ENCODE measurements at regions not wholly inside any gene's neighbourhood (a gene's known extent, or its start where the extent isn't known, plus 50 kb on each side); places are given as distances from the start of the nearest gene placed in this dataset.

DNA sequence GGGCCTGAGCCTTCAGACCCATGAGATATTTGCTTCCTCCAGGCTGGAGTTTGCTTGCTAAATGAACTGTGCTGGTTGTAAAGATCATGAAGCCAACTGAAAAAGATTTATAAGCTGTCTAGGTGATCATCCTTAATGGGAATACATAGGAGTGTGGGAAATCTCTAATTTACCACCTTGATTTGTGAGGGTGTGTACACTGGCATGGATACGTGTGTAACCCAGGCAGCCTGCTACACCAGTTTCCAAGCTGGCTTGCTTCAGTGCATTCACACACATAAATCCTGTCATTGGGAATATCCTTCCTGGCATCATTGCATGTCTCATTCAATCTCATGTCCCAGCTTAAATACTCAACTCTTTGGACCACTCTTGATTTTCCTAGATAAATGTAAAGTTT is 57.6 kb upstream of the GNG12 start:
- no peaks in the 10 kb centered on the region for H3K36me3 ChIP-seq (ENCODE audit: control insufficient read depth in 2 of 2, insufficient read depth in 2 of 2, low read length in 1 of 2)
- H3K27me3 ChIP-seq (replicated peaks in 1 of 2; ENCODE audit: control insufficient read depth in 2 of 2, insufficient read depth in 2 of 2, low read length in 1 of 2) = no peaks in the 10 kb centered on the region
- no TSS peak for BruUV-seq (replicated peaks)
- no peak overlapping the region for H3K4me3 ChIP-seq
- SMC1A ChIA-PET (ENCODE audit: uncharacterized antibody, unreplicated experiment) = interaction anchor here (0.8 to 1.3 kb wide), 3 partner anchors 11 to 1570 kb away, joined by 3 to 4 read pairs (median 4); no protein-coding TSS in a partner anchor
- H3K4me2 ChIP-seq (ENCODE audit: control insufficient read depth, insufficient read depth) = no peak overlapping the region
- RAD21 ChIA-PET (ENCODE audit: unreplicated experiment) = no interaction called here
- H3K27ac ChIP-seq (ENCODE audit: control insufficient read depth, insufficient read depth) = no peak overlapping the region
- DNase-seq (ENCODE audit: low read depth, low spot score) (no peak), FAIRE-seq (no peak), ATAC-seq (no peak)
- POLR2A ChIA-PET = no interaction called here
- no peaks in the 10 kb centered on the region for H3K9me3 ChIP-seq (replicated peaks; ENCODE audit: control insufficient read depth, insufficient read depth, low read length)
- intact Hi-C loops (cut with micrococcal nuclease; ENCODE audit: unreplicated experiment) (no loop called here), in situ Hi-C loops (cut with MboI) (no loop called here)
- CTCF ChIA-PET = no interaction called here
- no peak overlapping the region for H2AFZ ChIP-seq (ENCODE audit: control insufficient read depth, low read depth, low read length)
- no peaks in the 10 kb centered on the region for H4K20me1 ChIP-seq (ENCODE audit: control insufficient read depth, insufficient read depth)
- H3K9ac ChIP-seq (ENCODE audit: control insufficient read depth, insufficient read depth, low read length) = no peak overlapping the region
- H3K4me1 ChIP-seq (ENCODE audit: control insufficient read depth, insufficient read depth, low read length) = no peaks in the 10 kb centered on the region
- WGBS (ENCODE audit: insufficient coverage, insufficient replicate concordance, low lambda C conversion rate, missing lambda C conversion rate) = 50% methylated on average over 1 of the region's 1 CpG
- no peaks in the 10 kb centered on the region for H3K79me2 ChIP-seq (ENCODE audit: control insufficient read depth, insufficient read depth, low read length)
- TF ChIP-seq CEBPB (IDR thresholded peaks at IDR 0.05; ENCODE audit: borderline replicate concordance in 1 of 2, low read depth in 2 of 2, low read length in 2 of 2) (no peak), SUPT20H (IDR thresholded peaks at IDR 0.05; ENCODE audit: borderline replicate concordance, control insufficient read depth, low read depth, low read length) (no peak), FOXK2 (IDR thresholded peaks at IDR 0.05) (no peak), EGR1 (IDR thresholded peaks at IDR 0.05; ENCODE audit: borderline replicate concordance in 1 of 2, low read depth in 2 of 2, low read length in 2 of 2) (no peak), CBFB (IDR thresholded peaks at IDR 0.05; ENCODE audit: low read depth) (no peak), RAD51 (IDR thresholded peaks at IDR 0.05) (no peak), SREBF1 (IDR thresholded peaks at IDR 0.05; ENCODE audit: low read length) (no peak), NBN (IDR thresholded peaks at IDR 0.05) (no peak), RUNX3 (IDR thresholded peaks at IDR 0.05; ENCODE audit: low read length) (no peak)
- TF ChIP-seq, protein P1, sequence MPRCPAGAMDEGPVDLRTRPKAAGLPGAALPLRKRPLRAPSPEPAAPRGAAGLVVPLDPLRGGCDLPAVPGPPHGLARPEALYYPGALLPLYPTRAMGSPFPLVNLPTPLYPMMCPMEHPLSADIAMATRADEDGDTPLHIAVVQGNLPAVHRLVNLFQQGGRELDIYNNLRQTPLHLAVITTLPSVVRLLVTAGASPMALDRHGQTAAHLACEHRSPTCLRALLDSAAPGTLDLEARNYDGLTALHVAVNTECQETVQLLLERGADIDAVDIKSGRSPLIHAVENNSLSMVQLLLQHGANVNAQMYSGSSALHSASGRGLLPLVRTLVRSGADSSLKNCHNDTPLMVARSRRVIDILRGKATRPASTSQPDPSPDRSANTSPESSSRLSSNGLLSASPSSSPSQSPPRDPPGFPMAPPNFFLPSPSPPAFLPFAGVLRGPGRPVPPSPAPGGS (IDR thresholded peaks at IDR 0.05; ENCODE audit: borderline replicate concordance, insufficient read depth, low read depth, low read length, poor library complexity, severe bottlenecking) = no peak
- TF ChIP-seq, protein P2, sequence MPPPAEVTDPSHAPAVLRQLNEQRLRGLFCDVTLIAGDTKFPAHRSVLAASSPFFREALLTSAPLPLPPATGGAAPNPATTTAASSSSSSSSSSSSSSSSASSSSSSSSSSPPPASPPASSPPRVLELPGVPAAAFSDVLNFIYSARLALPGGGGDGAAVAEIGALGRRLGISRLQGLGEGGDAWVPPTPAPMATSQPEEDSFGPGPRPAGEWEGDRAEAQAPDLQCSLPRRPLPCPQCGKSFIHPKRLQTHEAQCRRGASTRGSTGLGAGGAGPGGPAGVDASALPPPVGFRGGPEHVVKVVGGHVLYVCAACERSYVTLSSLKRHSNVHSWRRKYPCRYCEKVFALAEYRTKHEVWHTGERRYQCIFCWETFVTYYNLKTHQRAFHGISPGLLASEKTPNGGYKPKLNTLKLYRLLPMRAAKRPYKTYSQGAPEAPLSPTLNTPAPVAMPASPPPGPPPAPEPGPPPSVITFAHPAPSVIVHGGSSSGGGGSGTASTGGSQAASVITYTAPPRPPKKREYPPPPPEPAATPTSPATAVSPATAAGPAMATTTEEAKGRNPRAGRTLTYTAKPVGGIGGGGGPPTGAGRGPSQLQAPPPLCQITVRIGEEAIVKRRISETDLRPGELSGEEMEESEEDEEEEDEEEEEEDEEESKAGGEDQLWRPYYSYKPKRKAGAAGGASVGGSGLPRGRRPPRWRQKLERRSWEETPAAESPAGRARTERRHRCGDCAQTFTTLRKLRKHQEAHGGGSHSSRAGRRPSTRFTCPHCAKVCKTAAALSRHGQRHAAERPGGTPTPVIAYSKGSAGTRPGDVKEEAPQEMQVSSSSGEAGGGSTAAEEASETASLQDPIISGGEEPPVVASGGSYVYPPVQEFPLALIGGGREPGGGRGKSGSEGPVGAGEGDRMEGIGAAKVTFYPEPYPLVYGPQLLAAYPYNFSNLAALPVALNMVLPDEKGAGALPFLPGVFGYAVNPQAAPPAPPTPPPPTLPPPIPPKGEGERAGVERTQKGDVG (CRISPR knock-in tag; IDR thresholded peaks at IDR 0.05) = no peak
- TF ChIP-seq, protein P3, sequence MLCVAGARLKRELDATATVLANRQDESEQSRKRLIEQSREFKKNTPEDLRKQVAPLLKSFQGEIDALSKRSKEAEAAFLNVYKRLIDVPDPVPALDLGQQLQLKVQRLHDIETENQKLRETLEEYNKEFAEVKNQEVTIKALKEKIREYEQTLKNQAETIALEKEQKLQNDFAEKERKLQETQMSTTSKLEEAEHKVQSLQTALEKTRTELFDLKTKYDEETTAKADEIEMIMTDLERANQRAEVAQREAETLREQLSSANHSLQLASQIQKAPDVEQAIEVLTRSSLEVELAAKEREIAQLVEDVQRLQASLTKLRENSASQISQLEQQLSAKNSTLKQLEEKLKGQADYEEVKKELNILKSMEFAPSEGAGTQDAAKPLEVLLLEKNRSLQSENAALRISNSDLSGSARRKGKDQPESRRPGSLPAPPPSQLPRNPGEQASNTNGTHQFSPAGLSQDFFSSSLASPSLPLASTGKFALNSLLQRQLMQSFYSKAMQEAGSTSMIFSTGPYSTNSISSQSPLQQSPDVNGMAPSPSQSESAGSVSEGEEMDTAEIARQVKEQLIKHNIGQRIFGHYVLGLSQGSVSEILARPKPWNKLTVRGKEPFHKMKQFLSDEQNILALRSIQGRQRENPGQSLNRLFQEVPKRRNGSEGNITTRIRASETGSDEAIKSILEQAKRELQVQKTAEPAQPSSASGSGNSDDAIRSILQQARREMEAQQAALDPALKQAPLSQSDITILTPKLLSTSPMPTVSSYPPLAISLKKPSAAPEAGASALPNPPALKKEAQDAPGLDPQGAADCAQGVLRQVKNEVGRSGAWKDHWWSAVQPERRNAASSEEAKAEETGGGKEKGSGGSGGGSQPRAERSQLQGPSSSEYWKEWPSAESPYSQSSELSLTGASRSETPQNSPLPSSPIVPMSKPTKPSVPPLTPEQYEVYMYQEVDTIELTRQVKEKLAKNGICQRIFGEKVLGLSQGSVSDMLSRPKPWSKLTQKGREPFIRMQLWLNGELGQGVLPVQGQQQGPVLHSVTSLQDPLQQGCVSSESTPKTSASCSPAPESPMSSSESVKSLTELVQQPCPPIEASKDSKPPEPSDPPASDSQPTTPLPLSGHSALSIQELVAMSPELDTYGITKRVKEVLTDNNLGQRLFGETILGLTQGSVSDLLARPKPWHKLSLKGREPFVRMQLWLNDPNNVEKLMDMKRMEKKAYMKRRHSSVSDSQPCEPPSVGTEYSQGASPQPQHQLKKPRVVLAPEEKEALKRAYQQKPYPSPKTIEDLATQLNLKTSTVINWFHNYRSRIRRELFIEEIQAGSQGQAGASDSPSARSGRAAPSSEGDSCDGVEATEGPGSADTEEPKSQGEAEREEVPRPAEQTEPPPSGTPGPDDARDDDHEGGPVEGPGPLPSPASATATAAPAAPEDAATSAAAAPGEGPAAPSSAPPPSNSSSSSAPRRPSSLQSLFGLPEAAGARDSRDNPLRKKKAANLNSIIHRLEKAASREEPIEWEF (IDR thresholded peaks at IDR 0.05; ENCODE audit: insufficient replicate concordance, low read depth, low read length) = no peak
- TF ChIP-seq, protein P4, sequence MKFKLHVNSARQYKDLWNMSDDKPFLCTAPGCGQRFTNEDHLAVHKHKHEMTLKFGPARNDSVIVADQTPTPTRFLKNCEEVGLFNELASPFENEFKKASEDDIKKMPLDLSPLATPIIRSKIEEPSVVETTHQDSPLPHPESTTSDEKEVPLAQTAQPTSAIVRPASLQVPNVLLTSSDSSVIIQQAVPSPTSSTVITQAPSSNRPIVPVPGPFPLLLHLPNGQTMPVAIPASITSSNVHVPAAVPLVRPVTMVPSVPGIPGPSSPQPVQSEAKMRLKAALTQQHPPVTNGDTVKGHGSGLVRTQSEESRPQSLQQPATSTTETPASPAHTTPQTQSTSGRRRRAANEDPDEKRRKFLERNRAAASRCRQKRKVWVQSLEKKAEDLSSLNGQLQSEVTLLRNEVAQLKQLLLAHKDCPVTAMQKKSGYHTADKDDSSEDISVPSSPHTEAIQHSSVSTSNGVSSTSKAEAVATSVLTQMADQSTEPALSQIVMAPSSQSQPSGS (IDR thresholded peaks at IDR 0.05; ENCODE audit: low read length) = no peak
